ENCODE measurements at regions not wholly inside any gene's neighbourhood (a gene's known extent, or its start where the extent isn't known, plus 50 kb on each side); places are given as distances from the start of the nearest gene placed in this dataset.

- TF ChIP-seq CTCF (IDR thresholded peaks at IDR 0.05) (no peak), POLR2AphosphoS5 (IDR thresholded peaks at IDR 0.05) (no peak)
These were observed 54.9 kb upstream of the DIO3 start for GRCh38 chr14:101506211-101506925.

All from prostate gland (tissue), 2 donors.